Panc1 (cell line): ENCODE measurements at regions not wholly inside any gene's neighbourhood (a gene's known extent, or its start where the extent isn't known, plus 50 kb on each side); places are given as distances from the start of the nearest gene placed in this dataset.

Source experiments
- ATAC-seq: fragments of 200-7000 bp; cut with Tn5 transposase; 2 replicates; pipeline ENCODE4 v1.9.1; 2020; ENCODE audit warnings: mild to moderate bottlenecking, moderate library complexity
- BruUV-seq: library from RNA; stranded (reverse); fragments of 400-500 nt; replicated peaks from 2 replicates; lab custom pipeline; 2021; lab: Mats Ljungman, UMichigan
- CTCF ChIA-PET: fragments of 300-600 bp; sonication (Branson Sonifier 250); formaldehyde crosslinking; loops from one replicate; lab custom pipeline; 2022; ENCODE audit warnings: antibody characterized with exemption; lab: Charles Lee
- POLR2A ChIA-PET: fragments of 300-600 bp; sonication (Branson Sonifier 250); formaldehyde crosslinking; loops from one replicate; lab custom pipeline; 2022; ENCODE audit warnings: antibody characterized with exemption; lab: Charles Lee
- DNase-seq: peaks from one replicate; pipeline ENCODE4 v3.0.0-alpha.2; 2010; ENCODE audit warnings: low read depth, low spot score
- H3K27ac ChIP-seq: 2 replicates; pipeline ENCODE4 v1.5.1; 2011; ENCODE audit warnings: mild to moderate bottlenecking, low read length, inconsistent platforms
- H3K27me3 ChIP-seq: fragments of 200-500 bp; sonication (Bioruptor generic); 2 replicates; pipeline ENCODE4 v1.6.0; 2014; ENCODE audit warnings: low read length, inconsistent platforms; ENCODE audit not compliant: control insufficient read depth, insufficient read depth
- H3K36me3 ChIP-seq: fragments of 200-500 bp; sonication (Bioruptor generic); 2 replicates; pipeline ENCODE4 v1.5.1; 2014; ENCODE audit warnings: inconsistent platforms, mild to moderate bottlenecking, low read length, moderate library complexity; ENCODE audit not compliant: control insufficient read depth, insufficient read depth
- H3K4me1 ChIP-seq: 2 replicates; pipeline ENCODE4 v1.5.1; 2011; ENCODE audit warnings: inconsistent platforms, mild to moderate bottlenecking, low read length, moderate library complexity; ENCODE audit not compliant: control insufficient read depth, insufficient read depth
- H3K4me3 ChIP-seq, 2 experiments: 2 replicates each; pipeline ENCODE4 v1.5.1; 2011 to 2012; ENCODE audit warnings: low read depth in 2 of 2, low read length in 2 of 2, mild to moderate bottlenecking in 2 of 2, inconsistent platforms in 1 of 2, moderate library complexity in 1 of 2
- H3K9me3 ChIP-seq: fragments of 200-500 bp; sonication (Bioruptor generic); 2 replicates; pipeline ENCODE4 v1.5.1; 2014; ENCODE audit warnings: low read depth, mild to moderate bottlenecking, inconsistent platforms, low read length, moderate library complexity; ENCODE audit not compliant: control insufficient read depth, insufficient read depth
- CTCF ChIP-seq: fragments of 450-650 bp; IDR thresholded peaks from 2 replicates; pipeline ENCODE4 v1.5.1; 2017; ENCODE audit warnings: mild to moderate bottlenecking
- POLR2AphosphoS5 ChIP-seq: IDR thresholded peaks from 2 replicates; pipeline ENCODE4 v1.6.1; 2012; ENCODE audit warnings: mild to moderate bottlenecking, low read depth, low read length, moderate library complexity
- REST ChIP-seq, 2 experiments: IDR thresholded peaks; 2 replicates each; pipeline ENCODE4 v1.6.1; 2011 to 2012; ENCODE audit warnings: low read depth in 2 of 2, control low read depth in 1 of 2, low read length in 1 of 2, mild to moderate bottlenecking in 1 of 2, moderate library complexity in 1 of 2; ENCODE audit not compliant: insufficient read depth in 1 of 2
- SIN3A ChIP-seq: IDR thresholded peaks from 2 replicates; pipeline ENCODE4 v1.6.1; 2012; ENCODE audit warnings: low read depth, mild to moderate bottlenecking, low read length, moderate library complexity, borderline replicate concordance; ENCODE audit not compliant: insufficient read depth
- TCF7L2 ChIP-seq: IDR thresholded peaks from 2 replicates; pipeline ENCODE4 v1.6.1; 2011; ENCODE audit warnings: mild to moderate bottlenecking, low read depth, low read length, inconsistent platforms
- in situ Hi-C: cut with HindIII; loops from 2 replicates; pipeline ENCODE4 v1.10.0; 2016; ENCODE audit warnings: low sequenced_read_pairs, low pct_unique_long_range_greater_than_20kb
- intact Hi-C: fragments of 100-400 bp; cut with micrococcal nuclease; formaldehyde crosslinking; loops from one replicate; pipeline ENCODE4 v1.10.0; 2022; ENCODE audit not compliant: unreplicated experiment

- BruUV-seq: no TSS peak
- no peak for DNase-seq
- ChIA-PET CTCF (no interaction called here), POLR2A (no interaction called here)
- in situ Hi-C loops (no loop called here), intact Hi-C loops (no loop called here)
- ATAC-seq: no peak
- no peaks in the 10 kb centered on the region for H3K36me3 ChIP-seq
- TF ChIP-seq TCF7L2: no peak
- TF ChIP-seq POLR2AphosphoS5: no peak
- TF ChIP-seq REST (IDR thresholded peaks at IDR 0.05; ENCODE audit: insufficient read depth in 1 of 2, low read depth in 2 of 2, low read length in 1 of 2): no peak
- no peak for TF ChIP-seq SIN3A
- no peak for TF ChIP-seq CTCF
- H3K27ac ChIP-seq: no peak overlapping the region
- no peaks in the 10 kb centered on the region for H3K27me3 ChIP-seq
- H3K9me3 ChIP-seq: no peaks in the 10 kb centered on the region; the same call in 1 of the 2 replicates
- H3K4me1 ChIP-seq: no peaks in the 10 kb centered on the region
- H3K4me3 ChIP-seq: no peak overlapping the region
Observed at GRCh38 chr2:2826621-2827020, 495.5 kb upstream of the MYT1L start.

GRCh38 chr2:2826209-2826551 lies 495.1 kb upstream of the MYT1L start:
- Histone ChIP-seq H3K4me1 (no peaks in the 10 kb centered on the region), H3K9me3 (no peaks in the 10 kb centered on the region; the same call in 1 of the 2 replicates), H3K4me3 (no peak overlapping the region), H3K27me3 (no peaks in the 10 kb centered on the region), H3K36me3 (no peaks in the 10 kb centered on the region), H3K27ac (no peak overlapping the region)
- no TSS peak for BruUV-seq
- no peak for TF ChIP-seq TCF7L2
- intact Hi-C loops (no loop called here), in situ Hi-C loops (no loop called here)
- CTCF ChIA-PET: no interaction called here
- POLR2A ChIA-PET: no interaction called here
- no peak for DNase-seq
- ATAC-seq: no peak

GRCh38 chr2:2825516-2826208 lies 494.6 kb upstream of the MYT1L start:
- no peaks in the 10 kb centered on the region for H3K4me1 ChIP-seq
- intact Hi-C loops: no loop called here
- TF ChIP-seq SIN3A: no peak
- TF ChIP-seq REST (IDR thresholded peaks at IDR 0.05; ENCODE audit: insufficient read depth in 1 of 2, low read depth in 2 of 2, low read length in 1 of 2): no peak
- H3K36me3 ChIP-seq: no peaks in the 10 kb centered on the region
- no TSS peak for BruUV-seq
- ATAC-seq (no peak), DNase-seq (no peak)
- no peaks in the 10 kb centered on the region for H3K27me3 ChIP-seq
- no peaks in the 10 kb centered on the region; the same call in 1 of the 2 replicates for H3K9me3 ChIP-seq
- no peak overlapping the region for H3K27ac ChIP-seq
- H3K4me3 ChIP-seq: no peak overlapping the region
- ChIA-PET POLR2A (no interaction called here), CTCF (no interaction called here)
- in situ Hi-C loops: no loop called here
